ENCODE measurements at regions not wholly inside any gene's neighbourhood (a gene's known extent, or its start where the extent isn't known, plus 50 kb on each side); places are given as distances from the start of the nearest gene placed in this dataset.

DNA sequence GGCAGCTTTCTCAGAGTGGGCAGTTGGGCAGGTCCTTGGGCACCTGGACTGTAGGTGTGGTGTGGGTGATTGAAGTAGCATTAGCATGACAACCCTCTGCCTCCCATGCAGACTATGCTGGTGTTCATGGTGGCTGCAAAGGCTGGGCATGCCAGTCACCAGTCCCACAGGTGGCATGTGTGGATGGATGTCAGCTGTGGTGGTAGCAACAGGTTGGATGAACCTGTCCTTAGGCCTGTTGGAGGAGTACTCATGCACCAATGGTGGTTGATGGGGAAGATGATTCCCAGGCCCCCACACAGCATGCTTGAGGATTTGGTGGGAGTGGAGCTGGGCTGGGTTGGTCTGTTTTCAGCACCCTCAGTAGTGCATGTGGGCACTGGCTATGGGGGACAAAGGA, 251.1 kb downstream of the PAX1 start:
- no peak for DNase-seq (ENCODE audit: low read depth)

DNA sequence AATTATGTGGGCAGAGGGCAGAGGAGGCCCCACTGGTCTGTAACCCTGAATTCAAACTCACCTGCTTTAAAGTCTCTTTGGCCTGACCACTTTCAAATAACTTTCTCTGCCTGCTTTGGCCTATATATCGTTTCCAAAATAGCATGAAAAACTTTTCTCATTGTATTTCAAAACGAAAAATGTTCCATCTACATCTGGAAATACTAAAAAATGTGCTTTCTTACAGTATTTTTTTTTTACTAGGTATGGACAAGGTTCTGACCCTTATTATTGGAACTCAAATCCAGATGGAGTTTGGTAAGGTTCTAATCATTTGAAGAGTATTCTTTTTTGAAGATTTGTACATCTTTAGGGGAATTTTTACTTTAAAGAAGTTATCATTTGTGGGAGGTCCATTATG, 241.9 kb downstream of the PAX1 start:
- DNase-seq (ENCODE audit: low read depth): no peak

GRCh38 chr20:21944227-21944626, 238.8 kb downstream of the PAX1 start:
- no peak for DNase-seq (ENCODE audit: low read depth)

DNA sequence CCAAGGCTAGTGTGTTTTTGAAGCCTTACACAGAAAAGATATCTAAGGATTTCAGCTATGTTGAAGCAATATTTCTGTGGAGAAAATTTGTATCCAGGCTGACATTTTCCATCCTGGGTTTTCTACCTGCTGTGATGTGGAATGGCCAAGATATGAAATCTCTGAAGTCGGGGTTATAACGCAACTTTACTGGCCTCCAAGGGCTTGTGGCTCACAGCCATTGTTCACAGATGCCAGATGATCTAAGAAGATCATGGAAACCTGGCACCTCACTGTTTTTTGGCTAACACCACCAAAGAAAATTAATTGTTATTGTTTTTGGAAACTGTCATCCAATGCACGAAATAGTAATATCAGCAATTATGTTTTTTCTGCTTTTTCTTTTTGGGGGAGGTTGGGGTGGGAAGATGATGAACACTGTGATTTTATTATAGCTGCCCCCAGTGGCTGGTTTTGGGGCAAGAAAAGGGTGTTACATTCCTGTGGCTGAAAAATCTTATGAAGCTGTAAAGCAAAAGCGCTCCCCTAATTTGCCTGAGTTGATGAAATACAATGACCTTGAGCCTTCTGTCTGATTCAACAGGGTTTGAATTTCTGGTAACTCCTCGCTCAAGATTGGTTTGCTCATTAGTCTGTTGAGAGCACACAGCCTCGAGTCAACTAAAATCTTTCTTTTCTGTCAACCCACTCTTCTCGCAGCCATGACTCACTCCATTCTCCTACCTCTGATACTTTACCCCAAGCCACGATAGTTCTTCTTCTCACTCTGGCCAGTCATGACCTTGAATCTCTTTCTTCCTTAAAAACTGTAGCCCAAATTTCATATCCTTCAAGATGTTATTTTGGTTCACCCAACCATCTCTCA, 236.7 kb downstream of the PAX1 start:
- no peak for DNase-seq (ENCODE audit: low read depth)

DNA sequence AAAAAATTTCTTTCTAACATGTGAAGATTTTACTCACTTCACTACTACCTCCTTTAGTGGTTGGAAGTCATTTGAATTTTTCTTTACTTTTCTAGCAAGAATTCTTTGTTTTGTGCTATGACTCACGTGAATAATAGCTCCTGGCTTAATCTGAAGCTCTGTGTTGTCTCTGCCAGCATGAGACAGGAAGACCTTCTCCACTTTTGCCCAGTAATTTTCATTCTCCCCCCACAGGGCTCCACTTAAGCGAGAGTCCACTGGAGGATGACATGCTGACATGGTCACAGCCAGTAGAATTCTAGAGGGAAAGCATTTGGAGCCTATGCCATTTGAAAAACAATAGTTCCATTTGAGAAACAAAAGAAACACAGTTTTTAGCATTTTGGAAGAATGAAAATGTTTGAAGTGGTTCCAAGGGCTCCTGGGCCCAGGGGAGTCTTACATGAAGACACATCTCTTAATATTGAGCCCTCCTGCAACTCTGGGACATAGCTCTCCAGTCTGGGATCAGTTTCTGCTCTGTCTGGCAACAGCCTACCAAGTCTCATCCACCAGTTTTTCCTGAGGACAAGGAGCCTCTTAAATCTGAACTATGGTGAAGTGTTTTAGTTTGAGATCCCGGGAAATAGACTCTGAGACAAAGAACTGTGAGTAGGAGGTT, 231.4 kb downstream of the PAX1 start:
- DNase-seq (ENCODE audit: low read depth): no peak

DNA sequence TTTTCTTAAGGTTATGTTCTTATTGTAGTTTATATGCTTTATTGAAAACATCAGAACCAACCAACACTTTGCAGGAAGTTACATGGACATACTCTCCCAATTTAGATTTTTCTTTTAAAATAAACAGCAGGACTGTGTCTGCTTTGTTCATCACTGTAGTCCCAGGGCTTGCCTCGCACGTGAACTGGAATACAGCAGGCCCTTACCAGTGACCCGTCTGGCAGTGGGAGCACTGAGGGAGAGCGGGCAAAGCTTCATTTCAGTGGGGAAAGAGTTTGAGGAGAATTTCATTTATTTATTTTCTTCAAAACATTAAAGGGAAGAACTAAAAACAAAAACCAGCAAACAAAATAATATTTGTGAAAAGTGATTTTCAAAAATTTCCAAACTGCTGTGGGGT, 230.8 kb downstream of the PAX1 start:
- DNase-seq (ENCODE audit: low read depth): no peak

GRCh38 chr20:21933526-21933925, 228.1 kb downstream of the PAX1 start:
- DNase-seq (ENCODE audit: low read depth): no peak

- DNase-seq (ENCODE audit: low read depth): no peak
These were observed 215.8 kb downstream of the PAX1 start for GRCh38 chr20:21921251-21921650.

DNA sequence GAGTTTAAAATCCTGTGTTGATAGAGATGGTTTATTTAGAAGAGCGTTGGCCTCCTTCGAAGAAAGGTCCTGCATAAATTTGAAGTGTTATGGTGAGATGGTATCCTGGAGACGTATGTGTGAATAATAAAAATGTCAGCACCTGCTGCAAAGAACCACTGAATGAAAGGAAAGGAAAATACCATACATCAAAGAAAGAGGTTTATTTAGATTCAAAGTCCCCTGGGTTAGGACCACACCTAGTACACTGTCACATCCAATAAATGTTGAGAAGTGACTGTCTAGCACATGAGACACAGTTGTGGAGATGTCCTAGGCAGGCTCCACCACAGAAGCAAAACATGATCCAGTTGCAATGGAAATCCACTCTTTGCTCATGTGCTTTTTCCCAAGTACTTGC, 214.7 kb downstream of the PAX1 start:
- DNase-seq (ENCODE audit: low read depth): no peak

GRCh38 chr20:21918398-21918797, 212.9 kb downstream of the PAX1 start:
- no peak for DNase-seq (ENCODE audit: low read depth)

DNA sequence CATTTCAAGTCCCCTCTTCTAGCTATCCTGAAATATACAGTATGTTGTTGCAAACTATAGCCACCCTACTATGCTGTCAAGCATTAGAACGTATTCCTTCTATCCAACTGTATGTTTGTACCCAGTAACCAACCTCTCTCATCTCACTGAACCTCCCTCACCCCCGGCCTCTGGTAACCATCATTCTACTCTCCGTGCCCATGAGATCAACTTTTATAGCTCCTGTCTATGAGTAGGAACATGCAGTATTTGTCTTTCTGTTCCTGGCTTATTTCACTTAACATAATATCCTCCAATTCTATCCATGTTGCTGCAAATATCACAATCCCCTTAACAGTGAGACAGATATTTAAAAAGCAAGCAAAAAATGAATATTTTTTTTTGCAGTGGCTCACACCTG, 196.9 kb downstream of the PAX1 start:
- no peak for DNase-seq (ENCODE audit: low read depth)

GRCh38 chr20:21901470-21902275, 196.2 kb downstream of the PAX1 start:
- DNase-seq (ENCODE audit: low read depth): no peak

DNA sequence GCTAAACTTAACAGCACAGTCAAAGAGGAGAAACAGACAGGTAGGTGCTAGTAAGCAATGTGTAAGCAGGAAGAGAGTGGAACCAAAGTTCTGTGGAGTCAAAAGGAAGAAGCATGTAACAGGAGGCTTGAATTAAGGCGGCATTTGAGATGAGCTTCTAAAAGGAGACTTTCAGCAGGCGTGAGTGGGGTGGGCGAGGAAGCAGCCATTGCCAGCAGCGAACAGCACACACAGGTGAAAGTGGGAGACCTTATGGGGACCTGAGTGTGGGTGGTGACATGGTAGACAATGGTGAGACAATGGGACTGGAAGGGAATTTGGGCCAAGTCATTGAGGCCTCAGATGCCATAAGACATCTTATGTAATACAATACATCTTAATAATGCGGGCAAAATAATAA, 195.0 kb downstream of the PAX1 start:
- DNase-seq (ENCODE audit: low read depth): no peak

- DNase-seq (ENCODE audit: low read depth): no peak
These were observed 169.5 kb downstream of the PAX1 start for GRCh38 chr20:21874921-21875320.

GRCh38 chr20:21874127-21874526, 168.7 kb downstream of the PAX1 start:
- no peak for DNase-seq (ENCODE audit: low read depth)

GRCh38 chr20:21873291-21873690, 167.8 kb downstream of the PAX1 start:
- DNase-seq (ENCODE audit: low read depth): no peak

GRCh38 chr20:21867811-21868210, 162.3 kb downstream of the PAX1 start:
- DNase-seq (ENCODE audit: low read depth): no peak

GRCh38 chr20:21867353-21867752, 161.9 kb downstream of the PAX1 start:
- DNase-seq (ENCODE audit: low read depth): no peak

DNA sequence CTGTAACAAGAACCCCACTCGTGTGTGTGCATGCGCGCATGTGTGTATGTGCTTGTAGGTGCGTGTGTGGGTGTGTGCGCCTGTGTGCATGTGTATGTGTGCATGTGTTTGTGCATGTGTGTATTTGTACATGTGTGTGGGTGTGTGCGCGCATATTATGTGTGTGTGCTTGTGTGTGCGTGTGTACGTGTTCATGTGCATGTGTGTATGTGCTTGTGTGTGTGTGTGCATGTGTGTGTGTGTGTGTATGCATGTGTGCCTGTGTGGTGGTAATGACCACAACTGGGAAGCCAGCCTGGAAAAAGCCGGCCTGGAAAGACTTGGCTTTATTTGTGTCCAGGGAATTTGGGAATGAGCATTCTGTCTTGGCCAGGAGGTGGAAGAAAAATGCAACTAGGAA, 157.5 kb downstream of the PAX1 start:
- DNase-seq (ENCODE audit: low read depth): no peak

DNA sequence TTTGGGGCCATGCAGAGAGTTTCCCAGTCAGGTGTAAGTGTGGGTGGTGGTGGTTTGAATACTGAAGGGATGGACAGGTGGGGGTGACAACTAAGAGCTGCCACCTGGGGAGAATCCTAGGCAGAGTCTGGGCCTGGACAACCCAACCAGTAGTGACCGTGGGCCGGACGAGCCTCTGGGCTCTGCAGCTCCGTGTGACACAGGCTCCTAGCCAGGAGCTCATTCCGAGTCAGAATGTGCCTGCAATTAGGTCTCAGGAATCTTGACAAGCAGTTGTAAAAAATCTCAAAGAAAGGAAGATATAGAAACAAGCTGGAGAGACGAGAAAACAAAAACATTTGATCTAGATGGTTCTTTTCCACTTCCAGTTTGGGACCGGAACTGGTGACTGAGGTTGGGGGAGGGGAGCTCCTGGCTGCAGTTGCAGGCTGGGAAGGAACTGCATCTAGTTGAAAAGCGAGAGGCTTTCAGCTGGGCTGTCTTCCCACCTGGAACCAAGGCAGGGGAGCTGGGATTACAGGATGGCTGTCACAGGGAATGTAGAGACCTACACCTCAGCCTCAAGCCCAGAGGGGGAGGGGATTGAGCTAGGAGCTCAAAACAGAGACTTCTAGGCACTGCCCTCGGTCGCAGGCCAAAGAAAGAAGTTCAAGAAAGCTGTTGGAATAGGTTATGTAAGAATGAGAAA, 156.9 kb downstream of the PAX1 start:
- DNase-seq (ENCODE audit: low read depth): no peak

GRCh38 chr20:21840991-21841390, 135.5 kb downstream of the PAX1 start:
- DNase-seq (ENCODE audit: low read depth): no peak

- DNase-seq (ENCODE audit: low read depth): no peak
These were observed 134.5 kb downstream of the PAX1 start for GRCh38 chr20:21839982-21840381.

Data from GM04503 (cell line).